ENCODE measurements at regions not wholly inside any gene's neighbourhood (a gene's known extent, or its start where the extent isn't known, plus 50 kb on each side); places are given as distances from the start of the nearest gene placed in this dataset.

- DNase-seq, result no peak
- in situ Hi-C loops (cut with HindIII; ENCODE audit: low pct_ligation_motif_present, low sequenced_read_pairs), result no loop called here
- no peaks in the 10 kb centered on the region for H3K36me3 ChIP-seq (replicated peaks)
- TF ChIP-seq, protein P1, sequence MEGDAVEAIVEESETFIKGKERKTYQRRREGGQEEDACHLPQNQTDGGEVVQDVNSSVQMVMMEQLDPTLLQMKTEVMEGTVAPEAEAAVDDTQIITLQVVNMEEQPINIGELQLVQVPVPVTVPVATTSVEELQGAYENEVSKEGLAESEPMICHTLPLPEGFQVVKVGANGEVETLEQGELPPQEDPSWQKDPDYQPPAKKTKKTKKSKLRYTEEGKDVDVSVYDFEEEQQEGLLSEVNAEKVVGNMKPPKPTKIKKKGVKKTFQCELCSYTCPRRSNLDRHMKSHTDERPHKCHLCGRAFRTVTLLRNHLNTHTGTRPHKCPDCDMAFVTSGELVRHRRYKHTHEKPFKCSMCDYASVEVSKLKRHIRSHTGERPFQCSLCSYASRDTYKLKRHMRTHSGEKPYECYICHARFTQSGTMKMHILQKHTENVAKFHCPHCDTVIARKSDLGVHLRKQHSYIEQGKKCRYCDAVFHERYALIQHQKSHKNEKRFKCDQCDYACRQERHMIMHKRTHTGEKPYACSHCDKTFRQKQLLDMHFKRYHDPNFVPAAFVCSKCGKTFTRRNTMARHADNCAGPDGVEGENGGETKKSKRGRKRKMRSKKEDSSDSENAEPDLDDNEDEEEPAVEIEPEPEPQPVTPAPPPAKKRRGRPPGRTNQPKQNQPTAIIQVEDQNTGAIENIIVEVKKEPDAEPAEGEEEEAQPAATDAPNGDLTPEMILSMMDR (IDR thresholded peaks at IDR 0.05; ENCODE audit: low read depth, low read length, missing control alignments), result no peak
- H3K27me3 ChIP-seq (replicated peaks), result no peaks in the 10 kb centered on the region
- H3K27ac ChIP-seq, result no peak overlapping the region
- no peak overlapping the region for H3K4me3 ChIP-seq (ENCODE audit: low read depth, low read length)
These were observed 185.9 kb upstream of the GATB start for GRCh38 chr4:151946718-151947117.

DNA sequence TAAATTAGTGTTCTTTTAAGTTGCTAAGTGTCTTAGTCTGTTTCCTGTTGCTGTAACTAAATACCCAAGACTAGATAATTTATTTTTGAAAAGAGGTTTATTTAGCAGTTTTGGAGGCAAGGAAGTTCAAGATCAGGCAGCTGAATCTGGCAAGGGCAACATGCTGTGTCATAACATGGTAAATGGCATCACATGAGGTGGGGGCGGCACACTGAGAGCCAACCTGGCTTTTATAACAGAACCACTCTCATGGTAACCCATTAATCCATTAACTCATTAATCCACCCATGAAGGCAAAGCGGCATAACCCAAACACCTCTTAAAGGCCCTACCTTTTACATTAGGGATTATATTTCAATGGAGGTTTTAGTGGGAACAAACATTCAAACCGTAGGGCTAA is 182.2 kb upstream of the GATB start:
- H3K4me3 ChIP-seq (ENCODE audit: low read depth, low read length), result no peak overlapping the region
- DNase-seq, result no peak
- in situ Hi-C loops (cut with HindIII; ENCODE audit: low pct_ligation_motif_present, low sequenced_read_pairs), result no loop called here
- H3K27me3 ChIP-seq (replicated peaks), result no peaks in the 10 kb centered on the region
- no peaks in the 10 kb centered on the region for H3K36me3 ChIP-seq (replicated peaks)
- TF ChIP-seq, protein P1 (IDR thresholded peaks at IDR 0.05; ENCODE audit: low read depth, low read length, missing control alignments), result no peak
- H3K27ac ChIP-seq, result no peak overlapping the region

DNA sequence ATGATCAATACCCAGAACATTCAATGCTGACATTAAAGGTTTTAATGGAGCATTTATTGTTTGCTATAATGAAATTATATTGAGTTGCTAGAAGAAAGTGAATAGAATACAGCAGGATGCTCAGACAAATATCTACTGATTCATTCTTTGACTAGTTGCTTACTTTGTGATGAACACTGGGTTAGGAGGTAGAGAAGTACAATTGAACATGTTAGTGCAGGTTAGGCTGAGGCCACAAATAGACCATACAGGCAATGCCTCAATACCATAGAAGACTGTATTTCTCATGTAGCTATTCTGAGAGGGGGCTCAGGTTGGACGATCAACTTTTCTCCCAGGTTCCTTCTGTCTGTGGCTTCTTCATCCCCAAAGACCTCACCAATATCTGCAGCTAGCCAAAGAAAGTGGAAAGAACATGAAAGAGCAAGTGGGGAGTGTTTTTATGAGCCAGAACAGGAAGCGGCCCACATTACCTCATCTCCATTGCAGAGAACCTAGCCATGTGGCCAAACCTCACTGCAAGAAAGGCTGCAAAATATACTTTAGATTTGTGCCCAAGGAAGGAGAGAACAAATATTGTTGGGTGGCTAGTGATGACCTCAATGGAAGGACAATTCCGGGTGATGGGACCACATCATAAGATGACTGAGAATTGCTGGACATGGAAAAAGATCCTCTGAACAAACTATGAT is 180.3 kb upstream of the GATB start:
- in situ Hi-C loops (cut with HindIII; ENCODE audit: low pct_ligation_motif_present, low sequenced_read_pairs), result no loop called here
- TF ChIP-seq, protein P1 (IDR thresholded peaks at IDR 0.05; ENCODE audit: low read depth, low read length, missing control alignments), result no peak

DNA sequence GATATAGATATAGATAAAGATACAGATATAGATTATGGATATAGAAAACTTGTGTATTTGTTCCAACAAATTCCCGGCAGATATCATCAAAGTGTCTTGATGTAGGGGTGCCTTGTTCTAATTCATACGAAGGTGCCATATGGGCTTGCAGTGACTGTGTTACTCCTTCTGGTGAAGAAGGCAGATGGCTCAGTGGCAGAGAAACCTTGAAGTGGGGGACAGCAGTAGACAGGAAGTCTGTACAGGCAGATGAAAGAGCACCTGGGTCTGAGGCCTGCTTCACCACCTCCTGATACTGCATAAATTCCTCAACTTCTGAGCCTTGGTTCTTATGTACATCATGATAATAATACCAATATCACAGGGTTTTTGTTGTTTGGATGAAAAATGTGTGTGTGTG is 179.5 kb upstream of the GATB start:
- in situ Hi-C loops (cut with HindIII; ENCODE audit: low pct_ligation_motif_present, low sequenced_read_pairs), result no loop called here
- TF ChIP-seq, protein P1 (IDR thresholded peaks at IDR 0.05; ENCODE audit: low read depth, low read length, missing control alignments), result no peak
- no peak for DNase-seq
- Histone ChIP-seq H3K36me3 (replicated peaks) (no peaks in the 10 kb centered on the region), H3K27me3 (replicated peaks) (no peaks in the 10 kb centered on the region), H3K27ac (no peak overlapping the region), H3K4me3 (ENCODE audit: low read depth, low read length) (no peak overlapping the region)

More for the DNA sequence above, 180.3 kb upstream of the GATB start:
- Histone ChIP-seq H3K27ac (no peak overlapping the region), H3K36me3 (replicated peaks) (no peaks in the 10 kb centered on the region), H3K27me3 (replicated peaks) (no peaks in the 10 kb centered on the region), H3K4me3 (ENCODE audit: low read depth, low read length) (no peak overlapping the region)
- DNase-seq, result no peak

DNA sequence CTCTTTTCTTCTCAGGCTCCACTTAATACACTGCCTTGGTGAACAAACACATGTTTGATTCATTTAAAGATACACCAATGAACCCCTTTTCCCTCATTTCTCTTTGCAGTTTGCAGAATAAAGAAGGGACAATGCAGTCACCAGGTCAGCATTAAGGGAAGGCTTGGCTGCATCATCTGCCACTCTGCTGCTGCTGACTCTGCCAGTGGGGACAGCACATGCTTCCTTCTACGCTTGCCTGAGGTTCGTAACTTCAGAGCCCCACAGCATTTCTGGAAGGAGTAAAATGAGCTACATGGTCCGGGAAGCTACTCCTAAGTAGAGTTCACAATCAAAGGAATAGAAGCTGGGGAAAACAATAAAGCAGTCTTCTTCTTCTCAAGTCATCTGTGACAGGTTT is 178.9 kb upstream of the GATB start:
- Histone ChIP-seq H3K36me3 (replicated peaks) (no peaks in the 10 kb centered on the region), H3K4me3 (ENCODE audit: low read depth, low read length) (no peak overlapping the region), H3K27ac (no peak overlapping the region), H3K27me3 (replicated peaks) (no peaks in the 10 kb centered on the region)
- no peak for DNase-seq
- TF ChIP-seq, protein P1 (IDR thresholded peaks at IDR 0.05; ENCODE audit: low read depth, low read length, missing control alignments), result no peak
- in situ Hi-C loops (cut with HindIII; ENCODE audit: low pct_ligation_motif_present, low sequenced_read_pairs), result no loop called here

DNA sequence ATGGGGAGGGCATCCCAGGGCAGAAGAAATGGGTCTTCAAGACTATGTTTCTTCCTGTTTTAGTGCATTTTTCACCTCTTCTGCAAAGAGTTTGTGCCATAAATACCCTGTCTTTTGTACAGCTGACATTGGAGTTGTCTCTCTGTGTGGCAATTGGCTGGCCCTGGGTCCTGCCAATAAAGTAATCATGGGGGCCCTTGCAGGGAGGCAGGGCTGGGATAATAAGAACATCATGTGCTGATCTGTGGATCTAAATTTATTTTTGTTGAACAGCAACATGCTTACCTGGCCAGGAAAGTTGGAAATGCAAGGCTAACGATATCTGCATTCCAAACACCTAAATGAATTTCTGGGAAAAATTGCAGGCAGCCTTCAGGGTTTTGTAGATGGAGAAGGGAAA is 174.6 kb upstream of the GATB start:
- no peaks in the 10 kb centered on the region for H3K27me3 ChIP-seq (replicated peaks)
- H3K27ac ChIP-seq, result no peak overlapping the region
- TF ChIP-seq, protein P1 (IDR thresholded peaks at IDR 0.05; ENCODE audit: low read depth, low read length, missing control alignments), result no peak
- DNase-seq, result no peak
- in situ Hi-C loops (cut with HindIII; ENCODE audit: low pct_ligation_motif_present, low sequenced_read_pairs), result no loop called here
- no peaks in the 10 kb centered on the region for H3K36me3 ChIP-seq (replicated peaks)
- H3K4me3 ChIP-seq (ENCODE audit: low read depth, low read length), result no peak overlapping the region
